ENCODE measurements at regions not wholly inside any gene's neighbourhood (a gene's known extent, or its start where the extent isn't known, plus 50 kb on each side); places are given as distances from the start of the nearest gene placed in this dataset.

DNA sequence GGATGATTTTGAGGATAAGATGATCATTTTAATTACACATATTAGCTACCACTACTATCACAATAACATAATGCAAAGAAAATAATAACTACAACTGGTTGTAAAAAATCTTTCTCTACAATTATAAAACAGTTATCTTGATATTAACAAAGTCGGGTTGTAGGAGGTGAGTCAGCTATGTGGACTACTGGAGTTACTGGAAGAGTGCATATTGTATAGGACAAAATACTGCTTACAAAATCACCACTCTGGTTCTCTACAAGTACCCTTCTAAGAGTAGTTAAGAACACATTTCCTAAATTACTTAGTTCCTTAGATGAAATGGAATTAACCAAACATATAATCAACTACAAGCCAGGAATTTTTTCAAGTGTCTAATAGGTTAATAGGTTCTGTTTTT is 74.1 kb downstream of the HYCC1 start:
- Histone ChIP-seq H3K9me3 (ENCODE audit: control insufficient read depth, low read depth, low read length) (no peaks in the 10 kb centered on the region), H3K9ac (ENCODE audit: extremely low read depth, insufficient read length, low read length) (no peak overlapping the region)

More for the DNA sequence above, 74.1 kb downstream of the HYCC1 start:
- Mint-ChIP-seq H3K4me1 (peaks cover 18 to 30% of the 10 kb centered on the region in 2 experiments), H3K36me3 (ENCODE audit: insufficient read depth in 1 of 3, low read depth in 3 of 3) (peaks cover 1 to 11% (median 11%) of the 10 kb centered on the region in 3 experiments; a peak in 5 of 7 replicates), H3K9me3 (no peaks in the 10 kb centered on the region), H3K4me3 (no peak overlapping the region), H3K27ac (no peak overlapping the region), H3K27me3 (ENCODE audit: low read depth) (no peaks in the 10 kb centered on the region)
- Histone ChIP-seq H3T11ph (ENCODE audit: low read length) (no peak overlapping the region), H4K20me1 (ENCODE audit: control insufficient read depth, insufficient read depth, insufficient read length) (no peaks in the 10 kb centered on the region), H3K27ac (ENCODE audit: insufficient read length, low read depth, low read length) (no peak overlapping the region), H3K4me2 (ENCODE audit: insufficient read depth, insufficient read length, low read length) (no peak overlapping the region), H3K79me1 (ENCODE audit: insufficient read depth, low read depth, low read length, poor library complexity, severe bottlenecking) (no peaks in the 10 kb centered on the region), H3K4me1 (ENCODE audit: insufficient read depth, low read length) (peaks cover 9% of the 10 kb centered on the region; the same call in 1 of the 2 replicates), H2AFZ (ENCODE audit: low read length) (no peak overlapping the region), H3K23me2 (ENCODE audit: insufficient read length, low read depth, low read length, poor library complexity, severe bottlenecking) (no peaks in the 10 kb centered on the region), H4K91ac (ENCODE audit: insufficient read length, low read depth, low read length) (no peak overlapping the region), H3K4ac (ENCODE audit: low read depth, low read length) (no peak overlapping the region), H3K23ac (ENCODE audit: insufficient read length, low read depth, low read length) (no peak overlapping the region), H2BK12ac (ENCODE audit: insufficient read length, low read depth, low read length) (no peak overlapping the region), H3K18ac (ENCODE audit: insufficient read length, low read depth, low read length) (no peak overlapping the region), H2AK5ac (ENCODE audit: insufficient read length, low read length) (no peak overlapping the region), H3K56ac (ENCODE audit: insufficient read length, low read depth, low read length) (no peak overlapping the region), H2BK5ac (ENCODE audit: insufficient read length, low read length) (no peak overlapping the region), H2BK15ac (ENCODE audit: low read depth, low read length) (no peak overlapping the region), H2BK20ac (ENCODE audit: low read depth, low read length, poor library complexity, severe bottlenecking) (no peak overlapping the region), H3K79me2 (ENCODE audit: insufficient read depth, low read length) (no peaks in the 10 kb centered on the region), H3K27me3 (ENCODE audit: insufficient read depth, low read length) (no peaks in the 10 kb centered on the region), H4K8ac (replicated peaks; ENCODE audit: insufficient read length, low read depth, low read length) (no peak overlapping the region), H4K5ac (ENCODE audit: insufficient read length, low read depth, low read length) (no peak overlapping the region), H2BK120ac (ENCODE audit: low read depth, low read length, poor library complexity, severe bottlenecking) (no peak overlapping the region), H3K14ac (ENCODE audit: insufficient read depth, low read length) (no peak overlapping the region)
- TF ChIP-seq, protein P1, sequence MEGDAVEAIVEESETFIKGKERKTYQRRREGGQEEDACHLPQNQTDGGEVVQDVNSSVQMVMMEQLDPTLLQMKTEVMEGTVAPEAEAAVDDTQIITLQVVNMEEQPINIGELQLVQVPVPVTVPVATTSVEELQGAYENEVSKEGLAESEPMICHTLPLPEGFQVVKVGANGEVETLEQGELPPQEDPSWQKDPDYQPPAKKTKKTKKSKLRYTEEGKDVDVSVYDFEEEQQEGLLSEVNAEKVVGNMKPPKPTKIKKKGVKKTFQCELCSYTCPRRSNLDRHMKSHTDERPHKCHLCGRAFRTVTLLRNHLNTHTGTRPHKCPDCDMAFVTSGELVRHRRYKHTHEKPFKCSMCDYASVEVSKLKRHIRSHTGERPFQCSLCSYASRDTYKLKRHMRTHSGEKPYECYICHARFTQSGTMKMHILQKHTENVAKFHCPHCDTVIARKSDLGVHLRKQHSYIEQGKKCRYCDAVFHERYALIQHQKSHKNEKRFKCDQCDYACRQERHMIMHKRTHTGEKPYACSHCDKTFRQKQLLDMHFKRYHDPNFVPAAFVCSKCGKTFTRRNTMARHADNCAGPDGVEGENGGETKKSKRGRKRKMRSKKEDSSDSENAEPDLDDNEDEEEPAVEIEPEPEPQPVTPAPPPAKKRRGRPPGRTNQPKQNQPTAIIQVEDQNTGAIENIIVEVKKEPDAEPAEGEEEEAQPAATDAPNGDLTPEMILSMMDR (conservative IDR thresholded peaks at IDR 0.05), result no peak
- no CpG with 5 or more reads among the region's 1 CpG for WGBS (ENCODE audit: extremely low coverage, insufficient read length, low lambda C conversion rate)
- no peak for DNase-seq
